GM20000 (cell line): ENCODE measurements at regions not wholly inside any gene's neighbourhood (a gene's known extent, or its start where the extent isn't known, plus 50 kb on each side); places are given as distances from the start of the nearest gene placed in this dataset.

Experiments
- DNase-seq: peaks from one replicate; pipeline ENCODE4 v3.0.0; 2012; ENCODE audit warnings: low spot score
- CTCF ChIP-seq: IDR thresholded peaks from 2 replicates; pipeline ENCODE4 v1.5.1; 2012; ENCODE audit warnings: mild to moderate bottlenecking, control low read depth; ENCODE audit errors: extremely low read depth, missing control alignments

GRCh38 chr12:25792031-25792430 is 166.5 kb upstream of the RASSF8 start:
- TF ChIP-seq CTCF: no peak
- no peak for DNase-seq

- no peak for TF ChIP-seq CTCF
- DNase-seq: no peak
These were observed 165.3 kb upstream of the RASSF8 start for GRCh38 chr12:25793196-25793595.

- no peak for TF ChIP-seq CTCF
- no peak for DNase-seq
These were observed 163.9 kb upstream of the RASSF8 start for GRCh38 chr12:25794571-25794970.

- no peak for DNase-seq
- TF ChIP-seq CTCF: no peak
These were observed 161.9 kb upstream of the RASSF8 start for GRCh38 chr12:25796523-25797000.

GRCh38 chr12:25797386-25797785 is 161.1 kb upstream of the RASSF8 start:
- TF ChIP-seq CTCF: no peak
- no peak for DNase-seq

- no peak for DNase-seq
- no peak for TF ChIP-seq CTCF
These were observed 160.5 kb upstream of the RASSF8 start for GRCh38 chr12:25797949-25798348.

GRCh38 chr12:25800101-25800500 is 158.4 kb upstream of the RASSF8 start:
- no peak for TF ChIP-seq CTCF
- no peak for DNase-seq

- DNase-seq: no peak
- TF ChIP-seq CTCF: no peak
These were observed 156.7 kb upstream of the RASSF8 start for GRCh38 chr12:25801734-25802133.
